SK-N-MC (cell line): ENCODE measurements at regions not wholly inside any gene's neighbourhood (a gene's known extent, or its start where the extent isn't known, plus 50 kb on each side); places are given as distances from the start of the nearest gene placed in this dataset.

Experiments used
- DNase-seq: peaks from one replicate; pipeline ENCODE4 v3.0.0-alpha.2; 2011; ENCODE audit warnings: low read depth, low spot score
- H3K27ac ChIP-seq: fragments of 200-600 bp; sonication (generic); 2 replicates; pipeline ENCODE4 v1.5.1; 2016; ENCODE audit warnings: mixed run types
- H3K36me3 ChIP-seq: fragments of 200-600 bp; sonication (generic); 2 replicates; pipeline ENCODE4 v1.6.1; 2017; ENCODE audit warnings: antibody characterized with exemption, low read length, mixed read lengths; ENCODE audit not compliant: insufficient read depth
- H3K4me3 ChIP-seq: fragments of 200-600 bp; sonication (generic); 2 replicates; pipeline ENCODE4 v1.5.1; 2016
- H3K9ac ChIP-seq: fragments of 200-600 bp; sonication (generic); 2 replicates; pipeline ENCODE4 v1.8.0; 2017; ENCODE audit warnings: mixed run types, mixed read lengths; ENCODE audit not compliant: insufficient read length
- H3K9me3 ChIP-seq: fragments of 200-600 bp; sonication (generic); 2 replicates; pipeline ENCODE4 v1.6.1; 2017; ENCODE audit warnings: low read depth, mild to moderate bottlenecking, antibody characterized with exemption, low read length, moderate library complexity, mixed read lengths
- EZH2 ChIP-seq: fragments of 200-600 bp; sonication (generic); IDR thresholded peaks from one replicate; pipeline ENCODE4 v1.6.1; 2017; ENCODE audit warnings: antibody characterized with exemption
- FOXP2 ChIP-seq: optimal IDR thresholded peaks from 2 replicates; pipeline ENCODE3; 2011; ENCODE audit warnings: mild to moderate bottlenecking, moderate library complexity; ENCODE audit not compliant: insufficient read depth; ENCODE audit errors: extremely low read length, control extremely low read depth
- POLR2AphosphoS5 ChIP-seq: IDR thresholded peaks from 2 replicates; pipeline ENCODE4 v1.6.1; 2012; ENCODE audit warnings: mild to moderate bottlenecking, low read depth, low read length, borderline replicate concordance

- Histone ChIP-seq H3K9me3 (no peaks in the 10 kb centered on the region), H3K27ac (no peak overlapping the region), H3K9ac (no peak overlapping the region), H3K36me3 (no peaks in the 10 kb centered on the region), H3K4me3 (no peak overlapping the region)
- TF ChIP-seq POLR2AphosphoS5 (no peak), FOXP2 (no peak), EZH2 (no peak)
- DNase-seq = no peak
Measured at GRCh38 chr20:39857835-39858234, 831.2 kb downstream of the MAFB start.

- TF ChIP-seq POLR2AphosphoS5 = no peak
Measured at GRCh38 chr20:39857187-39857586, 831.8 kb downstream of the MAFB start.

GRCh38 chr20:39855799-39856198, 833.2 kb downstream of the MAFB start:
- DNase-seq = no peak
- no peaks in the 10 kb centered on the region for H3K36me3 ChIP-seq
- H3K4me3 ChIP-seq = no peak overlapping the region
- no peak overlapping the region for H3K9ac ChIP-seq
- no peaks in the 10 kb centered on the region for H3K9me3 ChIP-seq
- no peak overlapping the region for H3K27ac ChIP-seq
- TF ChIP-seq EZH2 (no peak), FOXP2 (no peak), POLR2AphosphoS5 (no peak)

More at GRCh38 chr20:39857187-39857586, 831.8 kb downstream of the MAFB start:
- H3K9ac ChIP-seq = no peak overlapping the region
- peak overlapping the region; percentile 22; the same call in 1 of the 2 replicates for H3K27ac ChIP-seq
- no peaks in the 10 kb centered on the region for H3K36me3 ChIP-seq
- no peaks in the 10 kb centered on the region for H3K9me3 ChIP-seq
- no peak for DNase-seq
- H3K4me3 ChIP-seq = no peak overlapping the region

- no peak for DNase-seq
- no peak overlapping the region for H3K27ac ChIP-seq
- H3K4me3 ChIP-seq = no peak overlapping the region
- H3K9ac ChIP-seq = no peak overlapping the region
- no peak for TF ChIP-seq FOXP2
- TF ChIP-seq POLR2AphosphoS5 = no peak
- no peak for TF ChIP-seq EZH2
- no peaks in the 10 kb centered on the region for H3K9me3 ChIP-seq
- no peaks in the 10 kb centered on the region for H3K36me3 ChIP-seq
Measured at GRCh38 chr20:39855056-39855455, 834.0 kb downstream of the MAFB start.

- Histone ChIP-seq H3K9me3 (no peaks in the 10 kb centered on the region), H3K9ac (no peak overlapping the region), H3K36me3 (no peaks in the 10 kb centered on the region), H3K27ac (no peak overlapping the region), H3K4me3 (no peak overlapping the region)
- DNase-seq = no peak
- TF ChIP-seq EZH2 = no peak
- TF ChIP-seq POLR2AphosphoS5 = no peak
- TF ChIP-seq FOXP2 = no peak
Measured at GRCh38 chr20:39853636-39854035, 835.4 kb downstream of the MAFB start.

- no peak overlapping the region for H3K4me3 ChIP-seq
- H3K27ac ChIP-seq = no peak overlapping the region
- TF ChIP-seq EZH2 = no peak
- no peak for TF ChIP-seq FOXP2
Measured at GRCh38 chr20:39853050-39853449, 836.0 kb downstream of the MAFB start.

GRCh38 chr20:39851459-39851858, 837.6 kb downstream of the MAFB start:
- Histone ChIP-seq H3K4me3 (no peak overlapping the region), H3K27ac (no peak overlapping the region; the same call in 1 of the 2 replicates), H3K9ac (no peak overlapping the region), H3K9me3 (no peaks in the 10 kb centered on the region), H3K36me3 (no peaks in the 10 kb centered on the region)
- TF ChIP-seq FOXP2 = no peak
- TF ChIP-seq EZH2 = no peak
- TF ChIP-seq POLR2AphosphoS5 = no peak
- DNase-seq = no peak

More at GRCh38 chr20:39853050-39853449, 836.0 kb downstream of the MAFB start:
- DNase-seq = no peak
- Histone ChIP-seq H3K9ac (no peak overlapping the region), H3K36me3 (no peaks in the 10 kb centered on the region), H3K9me3 (no peaks in the 10 kb centered on the region)

GRCh38 chr20:39850821-39851330, 838.2 kb downstream of the MAFB start:
- DNase-seq = no peak
- TF ChIP-seq EZH2 = no peak
- TF ChIP-seq FOXP2 = no peak
- TF ChIP-seq POLR2AphosphoS5 = no peak
- Histone ChIP-seq H3K36me3 (no peaks in the 10 kb centered on the region), H3K4me3 (no peak overlapping the region), H3K9me3 (no peaks in the 10 kb centered on the region), H3K27ac (peak overlapping the region; percentile 73), H3K9ac (no peak overlapping the region)

- Histone ChIP-seq H3K27ac (peak overlapping the region; percentile 73), H3K9ac (no peak overlapping the region), H3K36me3 (no peaks in the 10 kb centered on the region), H3K9me3 (no peaks in the 10 kb centered on the region), H3K4me3 (peak overlapping the region; percentile 39; the same call in 1 of the 2 replicates)
- no peak for DNase-seq
- TF ChIP-seq EZH2 (no peak), POLR2AphosphoS5 (no peak), FOXP2 (no peak)
Measured at GRCh38 chr20:39850246-39850645, 838.8 kb downstream of the MAFB start.
